GM12865 (cell line): ENCODE measurements at regions not wholly inside any gene's neighbourhood (a gene's known extent, or its start where the extent isn't known, plus 50 kb on each side); places are given as distances from the start of the nearest gene placed in this dataset.
"Not testable (repeated sequence)": the region's sequence is repeated elsewhere in the genome, so short reads cannot be mapped to it uniquely, and the experiment has no call there.

Experiments used
- DNase-seq: peaks from one replicate; pipeline ENCODE4 v3.0.0; 2010; ENCODE audit warnings: low read depth
- H3K4me3 ChIP-seq: 2 replicates; pipeline ENCODE4 v1.5.1; 2011; ENCODE audit warnings: mild to moderate bottlenecking, low read depth, low read length, control low read depth
- CTCF ChIP-seq: IDR thresholded peaks from 2 replicates; pipeline ENCODE4 v1.5.1; 2011; ENCODE audit warnings: low read length, control low read depth, low read depth, inconsistent platforms; ENCODE audit not compliant: insufficient read depth; ENCODE audit errors: missing control alignments

GRCh38 chr15:61376961-61377360 is 147.9 kb upstream of the RORA start:
- no peak for TF ChIP-seq CTCF
- no peak for DNase-seq
- H3K4me3 ChIP-seq, result no peak overlapping the region

- H3K4me3 ChIP-seq, result no peak overlapping the region
- TF ChIP-seq CTCF, result no peak
- DNase-seq, result no peak
These were observed 147.4 kb upstream of the RORA start for GRCh38 chr15:61376516-61376915.

GRCh38 chr15:61374848-61375247 is 145.7 kb upstream of the RORA start:
- no peak for TF ChIP-seq CTCF
- no peak for DNase-seq
- H3K4me3 ChIP-seq, result no peak overlapping the region

- TF ChIP-seq CTCF, result no peak
- no peak for DNase-seq
These were observed 138.9 kb upstream of the RORA start for GRCh38 chr15:61367953-61368352.

GRCh38 chr15:61364871-61365270 is 135.8 kb upstream of the RORA start:
- no peak overlapping the region for H3K4me3 ChIP-seq
- no peak for TF ChIP-seq CTCF
- DNase-seq, result no peak

More at GRCh38 chr15:61367953-61368352, 138.9 kb upstream of the RORA start:
- H3K4me3 ChIP-seq, result no peak overlapping the region

GRCh38 chr15:61362912-61363311 is 133.8 kb upstream of the RORA start:
- H3K4me3 ChIP-seq, DNase-seq: not testable (repeated sequence)

- no peak for TF ChIP-seq CTCF
- H3K4me3 ChIP-seq, result no peak overlapping the region
- DNase-seq, result no peak
These were observed 115.2 kb upstream of the RORA start for GRCh38 chr15:61344293-61344692.
